HuH-7 (cell line): ENCODE measurements at regions not wholly inside any gene's neighbourhood (a gene's known extent, or its start where the extent isn't known, plus 50 kb on each side); places are given as distances from the start of the nearest gene placed in this dataset.
A peak's percentile ranks its signal among the peaks of the same experiment; 100 is the strongest.

ENCODE experiments used
- DNase-seq: peaks from one replicate; pipeline ENCODE4 v3.0.0; 2011; ENCODE audit warnings: low spot score

- DNase-seq: peak; percentile 59
Measured at GRCh38 chr9:105064248-105065097, 136.5 kb upstream of the ABCA1 start.

- peak; percentile 52 for DNase-seq
Measured at GRCh38 chr9:105065098-105066088, 137.4 kb upstream of the ABCA1 start.

GRCh38 chr9:105066275-105066865, 138.4 kb upstream of the ABCA1 start:
- no peak for DNase-seq

GRCh38 chr9:105067895-105068580, 140.1 kb upstream of the ABCA1 start:
- no peak for DNase-seq

GRCh38 chr9:105069285-105069684, 141.3 kb upstream of the ABCA1 start:
- DNase-seq: no peak

DNA sequence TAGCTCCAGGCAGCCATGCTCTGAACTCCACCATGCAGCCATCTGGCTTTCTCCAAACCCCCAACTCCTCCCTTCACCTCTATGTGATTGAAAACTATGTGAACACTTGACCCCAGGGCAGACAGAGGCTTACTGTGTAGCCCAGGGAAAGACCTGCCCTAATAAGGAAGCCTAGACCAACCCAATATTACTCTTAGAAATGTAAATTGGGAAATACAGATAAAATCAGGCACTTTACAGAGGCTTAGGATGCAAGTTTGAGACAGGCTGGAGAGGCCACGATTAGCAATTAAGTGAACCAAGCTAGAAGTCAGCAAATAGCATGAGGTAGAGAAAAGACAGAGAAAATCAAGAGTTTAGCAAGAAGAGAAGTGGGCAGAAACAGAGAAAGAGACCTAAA, 141.7 kb upstream of the ABCA1 start:
- DNase-seq: no peak

- no peak for DNase-seq
Measured at GRCh38 chr9:105070176-105070575, 142.2 kb upstream of the ABCA1 start.

GRCh38 chr9:105072476-105072875, 144.5 kb upstream of the ABCA1 start:
- DNase-seq: no peak

- DNase-seq: no peak
Measured at GRCh38 chr9:105073147-105073546, 145.2 kb upstream of the ABCA1 start.

GRCh38 chr9:105074491-105074890, 146.5 kb upstream of the ABCA1 start:
- no peak for DNase-seq

- peak; percentile 22 for DNase-seq
Measured at GRCh38 chr9:105076729-105077128, 148.8 kb upstream of the ABCA1 start.

DNA sequence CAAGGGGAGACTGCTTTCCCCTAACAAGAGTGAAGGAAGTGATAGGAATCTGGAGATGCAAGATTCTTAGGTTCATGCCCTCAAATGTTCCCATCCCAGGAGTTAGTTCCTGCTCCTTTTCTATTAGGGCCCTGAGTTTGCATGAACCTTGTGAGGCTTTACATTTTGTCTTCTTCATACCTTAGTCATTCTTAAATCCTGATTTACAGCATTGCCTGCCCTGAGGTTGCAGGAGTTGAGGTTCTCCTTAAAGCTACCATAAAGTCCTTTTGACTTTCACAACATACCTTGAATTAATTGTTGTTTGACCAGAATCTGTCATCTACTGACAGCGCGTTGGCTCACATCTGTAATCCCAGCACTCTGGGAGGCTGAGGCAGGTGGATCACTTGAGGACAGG, 151.5 kb upstream of the ABCA1 start:
- no peak for DNase-seq

DNA sequence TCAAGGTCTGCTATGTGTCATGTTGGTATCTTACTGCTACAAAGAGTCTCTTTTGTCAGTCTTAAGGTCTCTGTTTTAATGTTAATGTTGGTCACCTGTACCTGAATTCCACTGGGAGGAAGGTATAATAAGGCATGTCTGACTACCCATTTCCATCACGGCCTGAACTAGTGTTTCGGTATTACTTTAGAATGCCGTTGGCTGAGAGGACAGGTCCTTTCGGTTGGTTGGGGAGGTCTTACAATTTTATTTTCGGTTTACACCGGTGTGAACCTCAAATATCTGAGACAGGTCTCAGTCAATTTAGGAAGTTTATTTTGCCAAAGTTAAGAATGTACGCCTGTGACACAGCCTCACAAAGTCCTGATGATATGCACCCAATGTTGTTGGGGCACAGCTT, 154.9 kb upstream of the ABCA1 start:
- DNase-seq: no peak

DNA sequence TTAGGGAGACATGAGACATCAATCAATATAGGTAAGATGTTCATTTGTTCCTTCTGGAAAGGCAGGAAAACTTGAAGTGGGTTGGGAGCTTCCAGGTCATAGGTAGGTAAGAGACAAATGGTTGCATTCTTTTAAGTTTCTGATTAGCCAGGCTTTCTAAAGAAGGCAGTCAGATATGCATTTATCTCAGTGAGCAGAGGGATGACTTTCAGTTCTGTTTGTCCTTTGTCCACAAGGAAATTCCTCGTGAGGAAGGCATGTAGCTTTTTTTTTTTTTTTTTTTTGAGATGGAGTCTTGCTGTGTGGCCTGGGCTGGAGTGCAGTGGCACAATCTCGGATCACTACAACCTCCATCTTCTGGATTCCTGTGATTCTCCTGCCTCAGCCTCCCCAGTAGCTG, 155.3 kb upstream of the ABCA1 start:
- DNase-seq: no peak

DNA sequence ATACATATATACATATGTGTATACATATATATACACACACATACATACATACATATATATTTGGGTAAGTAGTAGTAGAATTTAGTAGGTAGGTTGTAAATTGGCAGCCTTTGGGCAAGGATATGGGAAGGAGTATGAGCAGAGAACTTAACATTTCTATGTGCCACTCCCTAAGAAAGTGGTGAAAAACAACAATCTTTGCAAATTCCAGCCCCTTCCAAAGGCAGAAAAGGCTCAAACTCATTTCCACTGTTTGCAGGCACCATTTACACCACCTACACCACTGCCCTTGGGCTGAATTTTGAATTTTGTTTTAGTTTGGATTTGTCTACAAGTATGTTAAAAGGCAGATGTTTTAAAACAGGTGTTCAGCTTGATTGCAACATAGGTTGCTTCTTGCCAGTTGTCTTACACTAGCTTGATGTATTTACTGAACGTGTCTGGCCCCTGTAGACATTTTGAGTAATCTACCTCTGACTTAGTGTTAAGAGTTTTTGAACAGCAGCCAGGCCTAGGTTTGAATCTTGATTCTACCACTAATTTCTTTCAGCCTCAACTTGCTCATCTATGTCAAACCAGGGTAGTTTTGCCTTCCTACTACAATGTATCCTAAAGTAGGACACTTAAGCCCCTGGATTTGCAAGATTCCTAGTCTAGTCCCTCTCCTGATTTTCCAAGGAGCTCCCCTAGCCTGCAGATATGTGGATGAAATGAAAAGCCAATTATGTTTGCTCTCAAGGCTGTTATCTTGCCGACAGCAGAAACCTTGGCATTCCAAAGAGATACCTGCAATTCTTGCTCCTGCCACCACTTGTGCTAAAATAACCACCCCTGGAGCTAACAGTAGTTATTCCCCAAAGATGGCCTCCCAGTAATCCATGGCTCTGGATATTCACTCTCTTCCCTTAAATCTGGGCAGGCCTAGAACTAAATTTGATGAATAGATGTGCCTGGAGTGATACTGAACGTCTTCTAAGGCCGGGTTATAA, 156.2 kb upstream of the SLC44A1 start:
- DNase-seq: no peak

GRCh38 chr9:105089874-105090273, 154.6 kb upstream of the SLC44A1 start:
- DNase-seq: no peak

- peak; percentile 29 for DNase-seq
Measured at GRCh38 chr9:105091004-105091640, 153.3 kb upstream of the SLC44A1 start.

GRCh38 chr9:105093685-105094084, 150.8 kb upstream of the SLC44A1 start:
- DNase-seq: no peak

- DNase-seq: no peak
Measured at GRCh38 chr9:105098370-105098769, 146.1 kb upstream of the SLC44A1 start.

DNA sequence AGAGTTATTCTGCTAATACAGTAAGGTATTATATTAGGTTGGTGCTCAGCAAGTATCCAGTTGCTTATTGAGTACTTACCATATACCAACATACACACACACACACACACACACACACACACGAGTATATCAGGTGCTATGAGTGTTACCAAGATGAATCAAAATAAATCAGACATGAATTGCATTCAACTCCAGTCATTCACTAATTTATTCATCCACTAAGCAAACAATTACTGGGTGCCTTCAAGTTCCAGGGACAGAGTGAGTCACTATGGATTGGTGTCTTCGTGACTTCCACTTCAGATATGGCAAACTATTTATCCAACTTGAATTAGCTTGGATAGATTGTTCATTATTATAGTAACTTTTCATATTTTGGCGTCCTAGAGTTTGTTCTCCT, 140.7 kb upstream of the SLC44A1 start:
- DNase-seq: no peak
